ENCODE measurements at regions not wholly inside any gene's neighbourhood (a gene's known extent, or its start where the extent isn't known, plus 50 kb on each side); places are given as distances from the start of the nearest gene placed in this dataset.

DNA sequence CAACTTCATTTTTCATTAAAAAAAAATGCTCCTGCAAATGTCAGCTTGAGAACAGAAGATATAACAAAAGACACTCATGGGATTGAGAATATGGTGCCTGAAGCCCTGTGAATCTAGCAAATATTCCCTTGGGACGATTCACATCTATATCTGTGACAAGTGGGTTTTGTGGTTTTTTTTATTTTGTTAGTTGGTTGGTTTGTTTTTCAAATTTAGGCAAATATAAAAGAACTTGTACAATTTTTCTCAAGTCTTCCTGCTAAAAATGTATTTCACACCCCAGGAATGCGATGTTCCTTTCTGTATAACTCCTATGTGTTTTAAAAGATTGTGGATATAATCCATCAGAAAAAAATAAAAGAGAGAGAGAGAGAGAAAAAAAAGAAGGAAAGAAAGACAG is 1061.8 kb upstream of the ARRDC3 start:
- ATAC-seq (no peak), DNase-seq (no peak)
- H3K9me3 ChIP-seq = no peaks in the 10 kb centered on the region
- H3K4me3 ChIP-seq = no peak overlapping the region
- H3K4me1 ChIP-seq (ENCODE audit: low read depth) = no peaks in the 10 kb centered on the region
- no peaks in the 10 kb centered on the region for H3K36me3 ChIP-seq (ENCODE audit: low read depth)
- intact Hi-C loops (cut with DNase I, micrococcal nuclease) = no loop called here
- TF ChIP-seq, protein P1, sequence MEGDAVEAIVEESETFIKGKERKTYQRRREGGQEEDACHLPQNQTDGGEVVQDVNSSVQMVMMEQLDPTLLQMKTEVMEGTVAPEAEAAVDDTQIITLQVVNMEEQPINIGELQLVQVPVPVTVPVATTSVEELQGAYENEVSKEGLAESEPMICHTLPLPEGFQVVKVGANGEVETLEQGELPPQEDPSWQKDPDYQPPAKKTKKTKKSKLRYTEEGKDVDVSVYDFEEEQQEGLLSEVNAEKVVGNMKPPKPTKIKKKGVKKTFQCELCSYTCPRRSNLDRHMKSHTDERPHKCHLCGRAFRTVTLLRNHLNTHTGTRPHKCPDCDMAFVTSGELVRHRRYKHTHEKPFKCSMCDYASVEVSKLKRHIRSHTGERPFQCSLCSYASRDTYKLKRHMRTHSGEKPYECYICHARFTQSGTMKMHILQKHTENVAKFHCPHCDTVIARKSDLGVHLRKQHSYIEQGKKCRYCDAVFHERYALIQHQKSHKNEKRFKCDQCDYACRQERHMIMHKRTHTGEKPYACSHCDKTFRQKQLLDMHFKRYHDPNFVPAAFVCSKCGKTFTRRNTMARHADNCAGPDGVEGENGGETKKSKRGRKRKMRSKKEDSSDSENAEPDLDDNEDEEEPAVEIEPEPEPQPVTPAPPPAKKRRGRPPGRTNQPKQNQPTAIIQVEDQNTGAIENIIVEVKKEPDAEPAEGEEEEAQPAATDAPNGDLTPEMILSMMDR (IDR thresholded peaks at IDR 0.05) = no peak

DNA sequence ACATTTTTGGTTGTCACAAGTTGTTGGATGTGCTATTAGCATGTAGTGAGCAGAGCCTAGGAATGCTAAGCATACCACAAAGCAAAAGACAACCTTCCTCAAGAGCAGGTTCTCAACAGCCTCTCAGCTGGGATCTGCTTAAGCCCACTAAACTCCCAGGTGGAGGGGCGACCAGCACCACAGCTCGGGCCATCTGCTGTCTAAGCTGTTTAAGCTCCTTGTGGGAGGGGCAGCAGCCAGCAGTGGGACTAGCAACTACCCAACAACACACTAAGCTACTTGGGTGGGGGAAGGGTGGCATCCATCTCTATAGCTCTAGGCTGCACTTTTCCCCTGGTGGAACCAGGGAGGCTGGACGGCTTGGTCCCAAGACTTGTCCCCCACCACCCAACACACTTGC is 1052.7 kb upstream of the ARRDC3 start:
- no peaks in the 10 kb centered on the region for H3K4me1 ChIP-seq (ENCODE audit: low read depth)
- no peak overlapping the region for H3K4me3 ChIP-seq
- H3K36me3 ChIP-seq (ENCODE audit: low read depth) = no peaks in the 10 kb centered on the region
- DNase-seq (no peak), ATAC-seq (no peak)
- intact Hi-C loops (cut with DNase I, micrococcal nuclease) = no loop called here
- TF ChIP-seq, protein P1 (IDR thresholded peaks at IDR 0.05) = no peak
- no peaks in the 10 kb centered on the region for H3K9me3 ChIP-seq

DNA sequence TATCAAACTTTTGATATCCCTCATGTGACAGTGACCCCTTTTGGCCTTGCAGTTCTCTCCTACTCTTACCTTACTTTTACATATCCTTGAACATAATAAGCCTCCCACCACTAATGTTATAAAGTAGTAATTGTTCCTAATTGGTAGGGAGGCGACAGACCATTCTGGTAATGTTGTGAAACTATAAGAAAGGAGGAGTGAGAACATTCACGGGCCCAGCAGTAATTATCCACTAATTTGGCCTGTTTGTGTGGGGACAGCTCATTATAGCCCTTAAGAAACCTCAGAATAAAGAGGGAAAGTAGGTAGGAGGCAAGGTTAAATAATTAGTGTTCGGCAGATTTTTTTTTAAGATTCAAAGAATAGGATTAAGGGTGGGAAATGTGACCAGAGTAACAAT is 1046.5 kb upstream of the ARRDC3 start:
- TF ChIP-seq, protein P1 (IDR thresholded peaks at IDR 0.05) = no peak
- Histone ChIP-seq H3K4me3 (no peak overlapping the region), H3K36me3 (ENCODE audit: low read depth) (no peaks in the 10 kb centered on the region), H3K9me3 (no peaks in the 10 kb centered on the region), H3K4me1 (ENCODE audit: low read depth) (no peaks in the 10 kb centered on the region)
- intact Hi-C loops (cut with DNase I, micrococcal nuclease) = no loop called here
- DNase-seq (no peak), ATAC-seq (no peak)

DNA sequence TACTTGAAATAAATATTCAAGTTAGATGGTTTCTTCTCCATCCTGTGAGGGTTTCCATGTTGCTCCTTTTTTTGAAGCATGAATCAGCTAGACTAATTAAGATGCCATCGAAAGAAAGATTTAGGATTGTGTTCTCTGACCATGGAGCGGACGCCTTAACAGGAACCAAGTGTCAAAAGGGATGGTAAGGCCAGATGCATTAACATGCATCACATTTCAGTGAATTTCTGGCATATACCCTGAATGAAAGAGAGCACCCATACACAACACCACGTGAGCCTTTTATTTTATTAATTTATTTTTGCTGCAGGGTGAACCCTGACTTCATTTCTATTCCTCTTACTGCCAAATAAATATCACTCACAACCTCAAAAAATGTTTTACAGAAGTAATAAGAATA is 1045.3 kb upstream of the ARRDC3 start:
- no peak for DNase-seq
- TF ChIP-seq, protein P1 (IDR thresholded peaks at IDR 0.05) = no peak
- Histone ChIP-seq H3K4me1 (ENCODE audit: low read depth) (no peaks in the 10 kb centered on the region), H3K9me3 (no peaks in the 10 kb centered on the region), H3K36me3 (ENCODE audit: low read depth) (no peaks in the 10 kb centered on the region), H3K4me3 (no peak overlapping the region)
- ATAC-seq = no peak
- intact Hi-C loops (cut with DNase I, micrococcal nuclease) = no loop called here

DNA sequence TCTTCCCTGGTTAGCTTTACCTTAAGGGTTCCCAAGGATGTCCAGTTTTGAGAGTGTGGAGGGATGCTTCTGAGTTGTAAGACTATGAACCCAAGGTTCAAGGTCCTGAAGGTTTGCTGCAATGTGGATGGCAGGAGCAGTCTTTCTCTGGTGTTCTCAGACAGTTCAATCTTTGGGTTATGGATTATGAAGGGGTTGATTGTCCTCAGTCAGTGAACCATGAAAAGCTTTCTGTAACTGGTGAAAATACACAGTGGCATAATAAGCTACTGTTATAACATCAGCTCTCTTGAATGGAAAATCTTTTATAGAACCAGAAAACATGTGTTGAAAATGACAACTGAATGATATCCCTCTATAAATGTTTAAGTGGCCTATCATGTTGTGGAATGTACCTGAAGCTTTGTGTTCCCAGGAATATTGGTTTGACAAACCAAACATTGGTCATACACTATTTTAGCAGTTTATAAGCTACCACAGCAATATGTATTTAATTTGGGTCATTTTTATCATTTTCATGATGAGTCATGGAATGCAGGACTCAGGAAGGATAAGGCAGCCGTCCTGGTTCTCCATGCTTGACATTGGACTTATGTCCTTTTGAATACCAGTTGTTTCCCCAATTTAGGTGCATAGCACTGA is 1041.8 kb upstream of the ARRDC3 start:
- Histone ChIP-seq H3K4me3 (no peak overlapping the region), H3K4me1 (ENCODE audit: low read depth) (no peaks in the 10 kb centered on the region), H3K36me3 (ENCODE audit: low read depth) (no peaks in the 10 kb centered on the region), H3K9me3 (peaks cover 14% of the 10 kb centered on the region)
- ATAC-seq (no peak), DNase-seq (no peak)
- TF ChIP-seq, protein P1 (IDR thresholded peaks at IDR 0.05) = no peak
- intact Hi-C loops (cut with DNase I, micrococcal nuclease) = no loop called here

DNA sequence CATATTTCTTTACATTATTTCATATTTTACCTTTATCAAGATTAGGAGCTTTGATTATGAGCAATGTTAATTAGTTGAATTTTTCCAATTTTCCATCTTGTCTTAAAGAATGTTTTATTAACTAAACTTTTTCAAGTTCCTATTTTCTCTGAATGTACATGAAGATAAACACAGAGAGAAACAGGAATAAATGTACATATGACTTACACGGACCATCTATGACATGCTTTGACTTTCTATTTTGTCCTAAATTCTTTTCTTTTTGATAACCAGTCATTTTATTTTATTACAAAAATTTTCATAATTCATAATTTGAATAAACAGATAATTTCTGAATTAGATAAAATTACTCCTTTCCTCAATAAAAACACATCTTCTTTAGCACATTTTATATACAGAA is 1038.8 kb upstream of the ARRDC3 start:
- ATAC-seq = no peak
- Histone ChIP-seq H3K4me3 (no peak overlapping the region), H3K9me3 (peaks cover 14% of the 10 kb centered on the region), H3K36me3 (ENCODE audit: low read depth) (no peaks in the 10 kb centered on the region), H3K4me1 (ENCODE audit: low read depth) (no peaks in the 10 kb centered on the region)
- intact Hi-C loops (cut with DNase I, micrococcal nuclease) = no loop called here
- DNase-seq = no peak
- TF ChIP-seq, protein P1 (IDR thresholded peaks at IDR 0.05) = no peak

Measured in mucosa of descending colon (tissue), 3 donors.